HT-29 (cell line): ENCODE measurements at regions not wholly inside any gene's neighbourhood (a gene's known extent, or its start where the extent isn't known, plus 50 kb on each side); places are given as distances from the start of the nearest gene placed in this dataset.

Experiments
- DNase-seq: peaks from one replicate; pipeline ENCODE4 v3.0.0-alpha.2; 2015; ENCODE audit warnings: low spot score

DNA sequence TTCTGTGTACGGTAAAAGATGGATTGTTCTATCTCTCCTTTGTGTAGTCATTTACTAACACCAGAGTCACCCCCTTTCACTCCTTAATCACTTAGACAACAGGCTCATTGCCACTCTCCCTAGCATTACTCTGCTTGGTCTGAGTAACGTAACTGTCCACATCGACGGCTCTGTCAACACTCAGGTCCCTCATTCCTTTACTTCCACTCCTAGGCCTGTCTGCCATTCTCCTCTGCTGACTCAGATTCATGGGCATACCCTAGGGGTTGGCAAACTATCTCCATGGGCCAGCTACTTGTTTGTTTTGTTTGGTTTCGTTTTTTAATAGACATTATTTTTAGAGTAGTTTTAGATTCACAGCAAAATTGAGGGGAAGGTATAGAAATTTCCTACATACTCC is 243.9 kb downstream of the NR4A2 start:
- DNase-seq, result no peak

DNA sequence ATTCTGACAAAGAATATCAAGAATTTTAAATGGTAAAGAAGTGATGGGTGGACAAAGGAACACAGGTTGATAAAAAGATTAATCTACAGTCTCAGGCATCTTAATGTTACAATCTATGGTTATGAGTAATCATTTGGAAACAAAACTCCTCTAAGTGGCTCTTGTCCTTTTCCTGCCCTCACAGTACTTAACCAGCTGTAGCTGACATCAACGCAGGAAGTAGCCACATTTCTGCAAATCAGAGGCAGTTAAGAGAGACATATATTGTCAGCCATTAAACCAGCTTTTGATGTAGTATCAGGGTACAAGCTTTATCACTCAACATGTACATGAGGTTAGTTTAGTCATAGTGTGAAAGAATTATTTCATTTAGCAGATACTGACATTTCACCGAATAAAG is 244.6 kb downstream of the NR4A2 start:
- no peak for DNase-seq

DNA sequence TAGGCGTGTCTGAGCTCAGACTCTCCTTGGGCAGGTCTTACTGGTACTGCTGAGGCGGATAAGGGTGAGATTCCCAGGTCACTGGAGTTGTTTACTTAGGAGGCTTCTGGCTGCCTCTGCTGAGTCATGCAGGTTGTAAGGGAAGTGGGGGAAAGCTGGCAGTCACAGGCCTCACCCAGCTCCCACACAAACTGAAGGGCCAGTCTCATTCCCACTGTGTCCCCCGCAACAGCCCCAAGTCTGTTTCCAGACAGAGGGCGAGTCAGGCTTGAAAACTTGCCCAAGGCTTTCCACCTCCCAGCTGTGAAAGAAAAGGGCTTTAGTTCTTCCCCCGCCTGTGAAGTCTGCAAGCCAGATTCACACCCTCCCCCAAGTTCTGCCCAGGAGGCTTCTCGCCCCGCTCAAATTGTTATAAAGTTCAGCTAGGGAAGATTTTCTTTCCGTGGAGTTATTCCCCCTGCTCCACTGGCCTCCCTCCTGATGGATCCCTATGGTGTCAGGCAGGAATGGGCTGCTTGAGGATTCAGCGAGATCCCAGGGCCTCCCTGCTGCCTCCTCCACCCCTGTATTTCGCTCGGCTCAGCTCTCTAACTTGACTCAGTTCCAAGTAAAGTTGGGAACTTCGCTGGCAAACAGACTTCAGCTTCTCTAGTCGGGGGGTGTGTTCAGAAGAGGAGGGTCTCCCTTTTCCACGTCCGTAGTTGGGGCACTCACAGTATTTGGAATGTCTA is 248.6 kb downstream of the NR4A2 start:
- no peak for DNase-seq

DNA sequence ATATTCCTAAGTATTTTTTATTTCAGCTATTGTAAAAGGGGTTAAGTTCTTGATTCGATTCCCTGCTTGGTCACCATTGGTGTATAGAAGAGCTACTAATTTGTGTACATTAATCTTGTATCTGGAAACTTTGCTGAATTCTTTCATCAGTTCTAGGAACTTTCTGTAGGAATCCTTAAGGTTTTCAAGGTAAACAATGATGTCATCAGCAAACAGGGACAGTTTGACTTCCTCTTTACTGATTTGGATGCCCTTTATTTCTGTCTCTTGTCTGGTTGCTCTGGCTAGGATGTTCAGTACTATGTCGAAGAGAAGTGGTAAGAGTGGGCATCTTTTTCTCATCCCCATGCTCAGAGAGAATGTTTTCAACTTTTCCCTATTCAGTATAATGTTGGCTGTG is 252.7 kb downstream of the NR4A2 start:
- no peak for DNase-seq

DNA sequence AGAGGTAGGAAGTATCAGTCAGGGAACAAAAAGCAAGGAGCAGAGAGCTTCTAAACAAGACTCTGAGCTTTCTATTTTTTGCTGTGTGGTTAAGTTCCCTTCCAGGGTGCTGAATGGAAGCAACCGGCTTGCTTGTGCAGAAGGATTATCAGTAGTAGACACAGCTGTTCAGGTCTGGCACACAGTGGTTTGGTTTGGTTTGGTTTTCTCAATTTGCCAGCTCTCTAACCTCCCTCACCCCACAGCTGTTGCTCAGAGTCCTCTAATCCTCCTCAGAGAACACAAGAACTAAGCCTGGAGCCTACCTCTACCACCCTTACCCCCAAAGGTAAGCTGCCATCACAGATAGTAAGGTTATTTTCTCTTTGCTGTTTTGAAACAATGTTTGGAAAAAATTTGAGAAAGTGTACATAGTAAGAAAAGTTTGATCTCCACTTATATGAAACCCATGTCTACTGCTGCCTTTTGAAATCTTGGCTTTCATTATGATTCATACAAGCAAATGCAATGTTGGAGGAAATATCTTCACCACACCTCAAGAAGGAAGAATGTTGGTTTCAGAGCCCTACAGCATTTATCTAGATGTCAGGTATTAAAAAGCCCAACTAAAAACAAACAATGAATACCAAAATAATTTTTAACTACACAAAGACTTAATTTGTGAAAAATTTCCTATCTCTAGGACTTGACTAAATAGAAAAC is 255.3 kb downstream of the NR4A2 start:
- DNase-seq, result no peak

DNA sequence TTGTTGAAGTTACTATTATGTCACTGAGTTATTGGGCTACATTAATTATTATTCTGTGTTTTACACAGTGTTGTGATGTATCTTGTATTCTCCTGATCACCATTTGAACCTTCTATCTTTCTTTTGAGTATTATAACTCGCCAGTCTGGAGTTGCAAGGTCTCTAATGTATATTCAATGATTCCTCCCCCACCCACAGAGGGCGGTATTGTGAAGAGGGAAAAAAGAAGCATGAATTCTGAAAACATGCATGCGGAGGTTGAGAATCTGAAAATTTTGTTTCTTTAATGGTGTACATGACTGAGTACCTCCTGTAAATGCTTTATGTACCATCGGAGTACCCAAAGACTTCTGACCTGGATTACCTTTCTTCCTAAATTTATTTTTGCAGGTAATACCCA is 266.6 kb downstream of the NR4A2 start:
- DNase-seq, result peak; percentile 29

DNA sequence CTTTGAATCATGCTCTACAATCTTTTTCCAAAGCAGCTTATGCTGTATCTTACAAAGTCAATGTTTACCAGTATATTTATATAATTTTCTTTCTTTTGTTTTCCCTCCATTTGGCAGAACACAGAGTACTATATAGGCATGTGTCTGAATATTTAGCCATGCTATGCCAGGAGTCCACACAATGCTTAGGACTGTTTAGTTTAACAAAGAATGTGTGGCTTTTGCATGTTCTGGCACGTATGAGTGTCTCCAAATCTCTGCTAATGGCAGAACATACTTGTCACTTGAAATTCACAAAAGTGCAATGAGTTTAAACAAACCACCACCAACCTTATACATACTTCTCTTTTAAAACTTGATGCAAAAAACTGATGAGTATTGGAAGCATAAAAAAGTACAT is 268.0 kb downstream of the NR4A2 start:
- DNase-seq, result no peak

DNA sequence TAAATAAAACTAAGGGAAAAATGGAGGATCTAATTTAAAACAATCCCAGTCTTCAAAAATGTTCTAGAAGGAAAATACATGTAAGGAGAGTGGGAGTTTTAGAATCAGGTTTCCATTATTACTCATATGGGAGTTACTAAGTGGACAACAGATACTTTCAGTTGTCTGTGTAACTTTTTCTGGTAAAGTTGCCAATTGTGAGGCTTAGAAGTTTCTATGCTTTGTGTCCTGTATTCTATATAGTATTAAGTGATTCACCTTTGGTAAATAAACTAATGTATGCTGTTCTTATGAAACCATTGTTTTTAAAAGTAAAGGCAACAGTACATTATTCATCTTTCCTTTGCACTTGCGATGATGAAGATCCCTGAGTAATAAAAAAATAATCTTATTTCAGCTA is 274.9 kb downstream of the NR4A2 start:
- no peak for DNase-seq

DNA sequence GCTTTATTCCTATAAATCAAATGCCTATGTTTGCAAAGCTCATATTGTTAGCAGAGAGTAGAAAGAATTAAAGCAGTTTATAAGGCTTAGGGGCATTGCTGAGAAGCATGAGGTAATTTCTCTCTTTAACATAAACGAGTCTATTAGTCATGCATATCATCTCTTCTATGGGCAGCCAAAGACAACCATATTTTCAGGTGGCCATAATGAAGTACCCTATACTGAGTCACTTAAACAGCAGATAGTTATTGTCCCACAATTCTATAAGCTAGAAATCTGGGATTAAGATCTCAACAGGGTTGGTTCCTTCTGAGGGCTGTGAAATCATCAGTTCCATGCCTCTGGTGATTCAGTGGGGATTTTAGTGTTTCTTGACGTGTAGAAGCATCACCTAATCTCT is 277.5 kb downstream of the NR4A2 start:
- DNase-seq, result no peak

DNA sequence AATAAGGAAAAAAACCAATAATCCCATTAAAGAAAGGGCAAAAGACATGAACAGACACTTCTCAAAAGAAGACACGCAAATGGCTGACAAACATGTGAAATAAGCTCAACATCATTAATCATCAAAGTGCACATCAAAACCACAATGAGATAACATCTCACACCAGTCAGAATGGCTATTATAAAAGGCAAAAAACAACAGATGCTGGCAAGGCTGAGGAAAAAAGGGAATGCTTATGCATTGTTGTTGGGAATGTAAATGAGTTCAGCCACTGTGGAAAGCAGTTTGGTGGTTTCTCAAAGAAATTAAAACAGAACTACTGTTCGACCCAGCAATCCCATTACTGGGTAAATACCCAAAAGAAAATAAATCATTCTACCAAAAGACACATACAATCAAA is 285.6 kb downstream of the NR4A2 start:
- DNase-seq, result no peak

DNA sequence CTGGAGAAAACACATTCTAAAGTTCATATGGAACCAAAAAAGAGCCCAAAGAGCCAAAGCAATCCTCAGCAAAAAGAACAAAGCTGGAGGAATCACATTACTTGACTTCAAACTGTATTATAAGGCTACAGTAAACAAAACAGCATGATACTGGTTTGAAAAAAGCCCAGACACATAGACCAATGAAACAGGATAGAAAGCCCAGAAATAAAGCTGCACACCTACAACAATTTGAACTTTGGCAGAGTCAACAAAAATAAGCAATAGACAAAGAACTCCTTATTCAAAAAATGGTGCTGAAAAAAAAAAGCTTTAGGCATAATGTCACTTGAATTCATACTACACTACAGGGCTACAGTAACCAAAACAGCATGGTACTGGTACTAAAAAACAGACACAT is 289.6 kb downstream of the NR4A2 start:
- DNase-seq, result no peak

DNA sequence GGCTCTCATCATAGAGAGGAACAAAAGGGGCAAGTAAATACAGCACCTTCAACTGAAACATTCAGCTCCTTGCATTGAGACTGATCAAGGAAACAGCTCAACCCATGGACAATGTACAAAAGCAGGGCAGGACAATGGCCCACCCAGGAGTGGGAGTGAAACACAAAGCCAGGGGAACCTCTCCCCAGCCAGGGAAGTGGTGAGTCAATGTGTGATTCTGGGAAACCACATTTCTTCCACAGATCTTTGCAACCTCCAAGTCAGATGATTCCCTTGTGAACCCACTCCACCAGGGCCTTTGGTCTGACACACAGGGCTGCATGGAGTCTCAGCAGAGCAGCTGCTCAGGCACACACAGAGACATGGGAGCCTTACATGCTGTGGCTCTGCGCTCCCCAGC is 294.5 kb downstream of the NR4A2 start:
- no peak for DNase-seq

DNA sequence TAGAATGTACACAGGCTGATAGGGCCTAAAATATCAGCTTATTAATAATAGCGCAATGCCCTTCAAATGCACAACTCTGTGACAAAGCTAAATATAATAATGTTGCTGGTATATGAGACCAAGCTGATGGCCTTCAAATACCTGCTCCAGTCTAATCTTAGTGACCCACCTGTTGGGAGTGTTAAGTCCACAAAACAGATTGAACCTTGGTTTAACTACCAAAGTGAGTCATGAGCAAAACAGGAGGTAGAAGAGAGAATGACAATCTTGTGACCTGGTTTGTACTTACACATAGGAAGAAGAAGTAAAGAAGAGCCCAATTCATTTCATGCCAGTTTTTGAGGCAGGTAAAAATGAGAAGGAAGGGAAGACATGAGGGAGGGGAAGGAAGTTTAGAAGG is 295.0 kb downstream of the NR4A2 start:
- DNase-seq, result peak; percentile 42

DNA sequence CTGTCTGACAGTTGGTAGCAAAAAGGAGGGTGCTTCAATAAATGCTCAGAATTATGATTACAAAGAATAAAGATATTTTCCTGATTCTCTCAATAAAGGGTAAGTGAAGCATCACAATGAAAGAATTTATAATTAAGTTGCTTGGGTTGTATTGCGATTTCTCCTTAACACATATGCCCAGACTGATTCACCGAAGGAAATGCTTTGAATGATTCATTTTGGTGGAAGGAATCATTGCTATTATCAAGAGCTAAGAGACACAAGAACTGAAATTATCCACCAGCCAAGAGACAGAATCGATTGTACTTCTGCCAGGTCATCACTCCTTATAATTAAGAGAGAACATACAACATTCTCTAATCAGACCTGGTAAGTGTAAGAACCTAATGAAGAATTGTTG is 301.4 kb downstream of the NR4A2 start:
- no peak for DNase-seq

DNA sequence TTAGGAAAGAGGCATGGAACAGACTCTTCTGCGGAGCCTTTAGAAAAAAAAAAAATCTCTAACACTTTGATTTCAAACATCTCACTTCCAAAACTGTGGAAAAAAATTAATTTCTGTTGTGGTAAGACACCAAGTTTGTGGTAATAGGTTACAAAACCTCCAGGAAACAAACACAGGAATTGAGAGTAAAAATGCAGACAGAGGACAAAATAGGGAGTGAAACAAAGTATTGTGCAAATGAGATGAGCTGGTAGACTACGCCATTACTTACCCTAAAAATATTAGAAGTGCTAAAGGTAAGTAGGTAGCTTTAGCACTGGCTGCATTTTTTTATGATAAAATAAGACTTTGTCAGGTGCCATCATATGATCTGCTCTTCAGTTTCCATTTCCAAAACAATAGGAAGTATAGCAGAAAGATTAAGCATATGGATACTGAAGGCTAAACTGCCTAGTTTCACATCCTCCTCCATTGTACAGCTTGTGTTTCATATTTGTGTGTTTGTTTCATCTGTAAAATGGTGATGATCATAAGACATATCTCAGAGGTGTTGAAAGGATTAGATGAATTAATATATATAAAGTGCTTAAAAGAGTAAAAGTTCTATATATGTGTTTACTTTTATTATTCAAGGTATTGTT is 309.2 kb downstream of the NR4A2 start:
- no peak for DNase-seq

DNA sequence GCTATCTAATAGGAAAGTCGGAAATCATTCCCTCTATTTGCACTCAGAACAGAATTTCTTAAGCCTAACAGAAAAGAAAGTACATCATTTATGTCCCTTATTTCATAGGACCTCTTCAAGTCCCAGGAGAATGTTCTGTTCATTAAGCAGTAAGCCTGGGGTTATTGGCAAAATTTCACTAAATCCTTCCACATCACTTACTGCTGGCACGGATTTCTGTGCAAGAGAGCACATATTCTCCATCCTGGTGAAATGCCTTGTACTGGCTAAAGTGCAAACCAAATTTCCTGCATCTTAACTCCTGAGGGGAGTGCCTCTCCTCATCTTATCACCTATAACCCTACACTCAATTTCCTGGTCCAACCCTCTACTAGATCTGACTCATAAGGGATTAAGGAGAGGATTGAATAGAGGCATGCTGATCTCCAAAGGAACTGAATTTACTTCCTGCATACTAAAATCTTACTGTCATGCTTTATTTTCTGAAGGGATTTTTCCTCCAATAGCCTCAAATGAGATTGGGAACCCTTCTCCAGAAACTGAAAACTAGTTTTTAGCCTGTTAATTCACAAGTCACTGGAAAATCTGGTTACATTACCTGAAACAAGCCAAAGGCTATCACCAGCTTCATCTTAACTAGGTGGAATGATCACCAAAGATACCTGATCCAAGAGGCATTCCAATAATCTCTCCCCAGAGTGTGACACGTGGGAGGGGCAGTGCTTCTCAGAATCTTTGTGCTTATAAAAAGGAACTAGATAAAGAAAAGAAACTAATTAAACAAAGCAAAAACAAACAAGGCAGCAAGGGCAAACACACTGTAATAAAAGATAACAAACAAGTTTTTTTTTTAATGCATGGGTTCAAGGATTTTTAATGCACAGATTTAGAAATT is 311.1 kb downstream of the NR4A2 start:
- DNase-seq, result peak; percentile 52

DNA sequence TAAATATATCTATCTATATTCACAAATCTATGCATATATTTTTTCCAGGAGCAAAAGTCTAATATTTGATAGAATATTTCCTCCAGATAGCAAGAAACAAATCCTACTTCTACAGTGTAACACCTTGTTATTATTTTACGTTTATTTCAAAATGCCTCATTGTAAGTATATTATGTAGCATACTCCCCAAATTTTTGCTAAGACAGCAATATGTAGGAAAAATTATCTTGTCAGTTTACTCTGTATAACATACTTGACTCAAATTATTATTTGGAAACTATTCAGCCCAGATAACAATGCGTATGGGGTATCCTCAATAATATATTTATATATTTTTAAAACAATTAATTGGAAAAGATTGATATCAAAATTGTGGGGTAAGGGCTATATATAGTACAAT is 313.2 kb downstream of the NR4A2 start:
- DNase-seq, result no peak

DNA sequence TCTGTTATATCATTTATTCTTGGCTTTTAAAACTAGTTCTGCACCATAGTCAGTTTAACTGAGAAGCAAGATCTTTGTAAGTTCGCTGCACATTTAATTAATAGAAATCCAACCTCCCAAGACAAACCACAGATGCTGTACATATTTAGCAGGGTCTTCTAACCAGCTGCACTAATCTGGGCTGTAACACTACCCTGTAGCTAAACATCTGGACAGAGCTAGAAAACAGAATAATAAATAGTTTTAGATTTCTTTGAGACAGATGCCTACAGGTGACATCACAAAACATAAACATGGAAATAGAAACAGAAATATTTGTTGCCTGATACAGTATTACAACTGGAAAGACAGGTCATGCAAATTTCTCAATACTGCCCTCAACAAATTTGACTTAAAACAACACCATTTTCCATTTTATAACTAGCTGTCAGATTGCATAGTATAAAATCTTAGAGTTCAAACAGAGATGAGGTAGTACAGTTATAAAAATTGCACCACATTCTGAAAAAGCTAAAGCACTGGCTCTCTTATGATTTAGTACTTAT is 315.1 kb downstream of the NR4A2 start:
- DNase-seq, result no peak

DNA sequence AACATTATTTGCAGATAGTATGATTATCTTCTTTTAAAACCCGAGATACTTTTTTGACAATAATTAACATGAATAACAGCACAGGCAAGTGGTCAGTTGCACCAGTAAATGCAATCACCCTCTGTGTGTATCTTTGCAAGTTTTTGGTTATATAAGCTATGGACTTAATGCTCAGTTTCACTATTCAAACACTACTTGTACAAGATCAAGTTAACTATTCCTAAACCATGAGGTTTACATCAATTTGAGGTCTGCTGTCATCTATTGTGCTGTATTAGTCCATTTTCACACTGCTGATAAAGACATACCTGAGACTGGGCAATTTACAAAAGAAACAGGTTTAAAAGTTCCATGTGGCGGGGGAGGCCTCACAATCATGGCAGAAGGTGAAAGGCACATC is 323.2 kb downstream of the NR4A2 start:
- no peak for DNase-seq

DNA sequence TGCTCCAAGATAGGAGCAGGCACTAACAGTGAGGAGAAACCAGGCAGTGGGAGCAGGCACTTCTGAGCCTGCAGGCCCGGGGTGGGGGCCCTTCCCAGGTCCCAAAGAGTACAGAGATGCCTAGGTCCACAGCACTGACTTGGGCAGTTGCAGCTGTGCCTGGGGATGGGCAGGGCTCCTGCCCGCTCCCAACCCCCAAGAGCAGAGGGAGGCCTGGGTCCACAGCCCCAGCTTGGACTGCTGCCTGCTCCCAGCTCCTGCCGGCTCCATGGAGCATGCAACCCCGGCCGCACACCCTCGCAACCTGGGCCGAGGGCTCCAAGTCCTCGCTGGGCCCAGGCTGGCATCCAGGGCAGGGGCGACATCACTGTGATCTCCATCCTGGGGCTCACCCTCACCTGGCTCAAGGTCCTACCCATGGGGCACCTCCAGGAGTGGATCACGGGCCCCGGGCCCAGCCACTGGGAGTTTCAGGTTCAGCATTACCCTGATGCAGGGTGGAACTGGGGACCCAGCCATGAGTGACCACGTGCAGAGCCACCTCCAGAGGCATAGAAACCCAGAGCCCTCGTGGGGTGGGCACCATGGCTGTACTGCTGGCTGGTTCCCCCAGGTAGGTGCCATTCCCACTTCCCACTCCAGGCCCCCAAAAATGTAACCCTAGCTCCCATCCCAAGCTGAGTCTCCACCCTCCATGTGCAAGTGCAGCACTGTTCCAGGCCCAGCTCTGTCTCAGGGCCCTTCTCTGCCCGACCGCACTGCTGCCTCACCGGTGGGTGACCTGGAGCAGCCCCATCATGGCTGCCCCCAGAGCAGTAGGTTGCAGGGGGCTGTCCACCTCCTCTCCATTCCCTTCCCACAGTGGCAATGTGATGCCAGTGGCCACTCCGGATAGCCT is 325.6 kb downstream of the NR4A2 start:
- DNase-seq, result no peak
